Spleen (tissue), 7 donors: ENCODE measurements at regions not wholly inside any gene's neighbourhood (a gene's known extent, or its start where the extent isn't known, plus 50 kb on each side); places are given as distances from the start of the nearest gene placed in this dataset.

Experiments used
- CTCF ChIP-seq, 11 experiments: fragments of 200-600 bp in 7 of 11; fragments of 450-650 bp in 4 of 11; sonication (generic) in 4 of 11; IDR thresholded peaks in 8 of 11; conservative IDR thresholded peaks in 3 of 11; 1 replicate in 7 of 11; 2 replicates in 4 of 11; pipeline versions ENCODE4 v1.4.0 to v1.8.0; 2016 to 2021; ENCODE audit warnings: antibody characterized with exemption in 11 of 11, inconsistent platforms in 4 of 11, mild to moderate bottlenecking in 1 of 11
- POLR2A ChIP-seq, 3 donors: fragments of 450-650 bp; IDR thresholded peaks; one replicate each; pipeline ENCODE4 v1.5.1; 2017; ENCODE audit warnings: antibody characterized with exemption in 3 of 3, mild to moderate bottlenecking in 1 of 3
- donor health status: DM: no; HTN: no; CAD: no; lungs with moderate emphysema.
- donor health status: DM: no; HTN: no; CAD: no.
- donor health status: DM: no; HTN: no; CAD: no.

DNA sequence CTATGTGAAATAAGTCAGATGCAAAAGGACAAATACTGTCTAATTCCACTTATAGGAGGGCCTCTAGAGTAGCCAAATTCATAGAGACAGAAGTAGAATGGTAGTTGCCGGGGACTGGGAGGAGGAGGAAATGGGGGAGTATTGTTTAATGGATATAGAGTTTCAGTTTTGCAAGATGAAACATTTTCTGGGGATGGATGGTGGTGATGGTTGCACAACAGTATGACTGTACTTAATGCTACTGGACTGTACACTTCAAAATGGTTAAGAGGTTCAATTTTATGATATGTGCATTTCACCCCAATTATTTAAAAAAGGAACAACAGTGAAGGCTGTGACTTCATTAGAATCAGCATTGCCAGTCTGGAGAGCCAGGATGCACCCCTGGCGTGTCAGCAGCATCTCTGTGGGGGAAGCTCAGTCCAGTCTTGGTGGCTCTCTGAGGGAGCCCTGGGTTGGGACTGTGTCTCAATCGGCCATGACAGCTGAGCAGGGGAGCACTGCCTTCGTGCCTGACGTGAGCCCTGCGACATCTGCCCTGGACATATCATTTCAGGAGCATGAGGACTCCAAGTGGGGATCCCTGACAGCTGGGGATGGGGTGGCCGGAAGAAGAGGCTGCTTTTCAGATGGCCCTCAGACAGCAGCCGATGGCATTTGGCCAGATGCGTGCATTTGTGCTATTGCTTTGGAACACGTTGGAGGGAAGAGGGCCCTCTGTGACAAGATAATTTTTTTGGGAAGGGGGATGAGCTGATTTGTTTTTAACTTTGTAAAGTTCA, 130.8 kb upstream of the STC2 start:
- TF ChIP-seq CTCF (IDR thresholded peaks at IDR 0.05 in 8 of 11, conservative IDR thresholded peaks at IDR 0.05 in 3 of 11): no peak
- no peak for TF ChIP-seq POLR2A (IDR thresholded peaks at IDR 0.05)
